ENCODE measurements at regions not wholly inside any gene's neighbourhood (a gene's known extent, or its start where the extent isn't known, plus 50 kb on each side); places are given as distances from the start of the nearest gene placed in this dataset.

DNA sequence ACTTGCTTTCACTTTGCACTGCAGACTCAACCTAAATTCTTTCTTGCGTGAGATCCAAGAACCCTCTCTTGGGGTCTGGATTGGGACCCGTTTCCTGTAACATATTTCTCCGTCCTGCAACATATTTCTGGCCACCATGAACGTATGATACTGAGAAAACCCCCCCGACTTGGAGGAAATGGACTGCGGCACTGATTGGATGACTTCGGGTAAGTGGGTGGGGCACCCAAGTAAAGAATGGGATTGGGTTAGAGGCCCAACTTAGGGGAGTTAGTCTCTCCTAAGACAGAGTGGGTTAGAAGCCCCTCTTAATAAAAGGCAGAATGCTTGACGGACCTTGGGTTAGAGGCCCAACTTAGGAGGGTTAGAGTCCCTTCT, 690.4 kb downstream of the UQCRFS1 start:
- DNase-seq, result no peak

DNA sequence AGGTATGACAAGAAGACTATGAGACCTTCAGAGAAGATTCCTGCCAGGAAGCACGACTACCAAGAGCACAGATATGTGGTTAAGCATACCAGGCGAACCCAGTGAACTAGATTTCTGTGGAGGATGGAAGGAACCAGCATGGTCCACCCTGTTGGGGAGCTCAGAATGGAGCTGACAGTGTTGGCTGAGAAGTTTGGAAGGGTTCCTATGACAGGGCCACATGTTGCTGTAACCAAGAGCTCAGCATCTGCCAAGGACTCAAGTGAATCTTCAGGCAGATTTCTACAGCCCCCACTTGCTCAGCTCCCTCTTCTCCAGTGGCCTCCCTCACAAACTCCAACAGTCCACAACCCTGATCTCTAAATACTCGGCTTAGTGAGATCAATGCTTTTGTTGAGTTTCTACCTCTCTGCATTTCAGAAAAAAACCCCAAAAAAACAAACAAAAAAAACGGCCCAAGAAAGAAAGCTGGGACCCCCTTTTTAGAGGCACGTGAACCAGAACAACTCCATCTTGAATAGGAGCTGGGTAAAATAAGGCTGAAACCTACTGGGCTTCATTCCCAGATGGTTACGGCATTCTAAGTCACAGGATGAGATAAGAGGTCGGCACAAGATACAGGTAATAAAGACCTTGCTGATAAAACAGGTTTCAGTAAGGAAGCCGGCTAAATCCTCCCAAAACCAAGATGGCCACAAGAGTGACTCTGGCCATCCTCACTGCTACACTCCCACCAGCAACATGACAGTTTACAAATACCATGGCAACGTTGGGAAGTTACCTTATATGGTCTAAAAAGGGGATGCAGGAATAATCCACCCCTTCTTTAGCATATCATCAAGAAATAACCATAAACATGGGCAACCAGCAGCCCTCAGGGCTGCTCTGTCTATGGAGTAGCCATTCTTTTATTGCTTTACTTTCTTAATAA, 691.1 kb downstream of the UQCRFS1 start:
- no peak for DNase-seq

DNA sequence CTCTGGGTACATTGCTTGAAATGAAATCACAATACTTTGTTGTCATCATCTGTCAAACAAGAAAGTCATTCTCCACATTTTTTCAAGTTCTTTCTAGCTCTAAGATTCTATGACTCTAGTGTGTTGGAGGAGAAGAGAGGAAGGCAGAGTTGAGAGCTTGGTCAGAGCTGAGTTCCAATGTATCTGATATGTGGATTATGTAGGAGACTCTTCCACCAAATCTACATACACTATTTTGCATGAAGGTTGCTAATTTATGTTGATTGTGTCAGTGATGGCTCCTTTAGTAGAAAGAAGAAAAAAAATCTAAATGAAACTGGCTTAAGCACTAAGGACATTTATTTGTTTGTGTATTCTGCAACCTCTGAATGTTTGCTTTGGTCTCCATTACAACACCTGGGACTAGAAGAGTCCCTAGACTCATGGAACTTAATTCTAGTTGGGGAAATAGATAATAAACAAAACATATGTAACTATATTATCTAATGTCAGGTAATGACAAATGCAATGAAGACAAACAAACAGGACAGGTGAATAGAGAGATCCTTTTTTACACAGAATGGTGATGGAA, 691.9 kb downstream of the UQCRFS1 start:
- no peak for DNase-seq

DNA sequence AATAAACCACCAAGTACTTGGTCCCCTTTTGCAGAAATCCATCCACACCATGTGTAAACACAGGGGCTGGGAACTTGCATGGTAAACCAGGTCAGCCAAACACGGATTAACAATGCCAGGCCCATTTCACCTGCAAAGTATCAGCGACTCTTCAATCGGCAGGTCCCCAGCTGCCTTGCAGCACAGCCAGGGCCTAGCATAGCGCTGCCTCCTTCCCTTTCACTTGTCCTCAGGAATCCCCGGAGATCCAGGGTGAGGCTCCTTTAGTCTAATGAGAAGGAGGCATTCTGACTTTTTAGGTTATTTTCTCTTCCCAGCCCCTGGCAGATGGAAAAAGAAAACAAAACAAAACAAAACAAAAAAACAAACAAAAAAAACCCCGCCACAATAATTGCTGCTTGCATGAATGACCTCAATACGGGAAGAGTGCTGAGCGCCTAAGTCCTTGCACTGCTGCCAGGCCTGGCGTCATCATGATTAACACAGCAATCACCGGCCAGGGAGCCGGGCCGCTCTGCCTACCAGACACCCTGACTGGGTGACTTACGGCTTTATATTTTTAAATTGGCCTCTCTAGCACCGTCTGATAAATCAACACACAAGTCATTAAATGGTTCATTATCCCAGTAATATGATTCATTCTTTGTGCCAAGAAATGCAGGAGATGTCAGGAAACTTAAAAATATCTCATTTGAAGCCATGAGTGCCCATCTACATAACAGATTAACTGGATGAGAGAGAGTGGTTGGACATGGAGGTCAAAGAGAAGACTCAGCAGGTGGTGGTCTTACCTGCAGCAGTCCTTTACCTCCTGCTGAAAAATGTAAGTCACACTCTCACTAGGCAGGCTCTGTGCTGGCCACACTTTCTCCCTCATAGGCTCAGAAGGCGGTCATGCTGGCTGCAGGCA, 692.7 kb downstream of the UQCRFS1 start:
- DNase-seq, result no peak

DNA sequence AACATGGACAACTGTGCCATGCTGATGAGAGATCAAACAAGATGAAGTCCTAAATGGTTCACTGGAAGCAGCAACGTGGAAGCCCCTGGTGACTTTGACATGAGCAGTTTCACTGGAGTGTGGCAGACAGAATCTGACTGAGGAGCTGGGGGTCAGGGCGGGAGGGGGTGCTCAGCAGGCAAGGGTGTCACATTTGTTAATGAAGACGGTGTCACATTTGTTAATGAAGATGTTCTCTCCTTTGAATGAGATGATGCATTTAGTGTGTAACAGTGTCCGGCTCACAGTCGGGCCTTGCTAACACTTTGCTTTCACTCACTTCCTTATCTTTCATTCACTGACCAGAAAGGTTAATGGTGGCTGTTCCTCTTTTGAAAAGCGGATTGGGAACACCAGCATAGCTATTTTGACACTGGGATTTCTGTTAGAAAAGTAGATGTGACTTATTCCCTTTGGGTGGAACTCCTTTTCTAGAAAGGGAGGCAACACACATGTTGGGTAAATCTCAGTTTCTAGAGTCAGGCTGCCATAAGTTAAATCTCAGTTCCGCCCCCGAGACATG, 693.7 kb downstream of the UQCRFS1 start:
- DNase-seq, result no peak

DNA sequence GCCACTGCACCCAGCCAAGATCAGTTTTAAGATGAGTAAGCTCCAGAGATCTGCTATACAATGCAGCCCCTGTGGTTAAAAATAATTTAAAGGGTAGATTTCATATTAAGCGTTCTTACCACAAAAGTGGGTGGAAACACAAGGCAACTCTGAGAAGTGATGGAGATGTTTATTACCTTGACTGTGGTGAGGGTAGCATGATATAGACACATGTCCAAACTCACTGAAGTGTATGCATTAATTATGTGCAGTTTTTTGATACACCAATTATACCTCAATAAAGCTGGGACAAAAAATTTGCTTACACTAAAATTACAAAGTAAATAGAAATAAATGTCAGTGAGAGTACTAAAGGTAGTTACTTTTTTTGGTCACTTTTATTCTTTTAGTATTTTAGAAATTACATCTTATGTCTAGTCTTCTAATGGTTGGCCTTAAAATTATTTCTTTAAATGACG, 696.5 kb downstream of the UQCRFS1 start:
- DNase-seq, result no peak

DNA sequence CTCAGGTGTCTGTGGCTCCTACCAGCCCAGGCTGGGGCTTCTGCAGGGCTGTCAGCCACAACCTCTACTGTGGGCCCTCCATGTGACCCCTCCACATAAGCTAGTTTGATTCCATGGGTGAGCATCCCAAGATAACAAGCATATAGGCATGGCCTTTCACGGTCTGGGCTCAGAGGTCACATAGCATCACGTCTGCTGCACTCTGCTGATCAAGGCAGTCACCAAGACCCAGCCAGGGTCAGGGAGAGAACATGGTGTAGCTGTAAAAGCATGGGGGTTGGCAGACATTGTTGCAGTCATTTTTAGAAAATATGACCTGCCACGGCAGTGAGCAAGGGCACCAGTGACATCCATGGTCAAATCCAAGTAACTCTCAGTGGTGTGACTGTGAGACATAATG, 698.8 kb downstream of the UQCRFS1 start:
- no peak for DNase-seq

DNA sequence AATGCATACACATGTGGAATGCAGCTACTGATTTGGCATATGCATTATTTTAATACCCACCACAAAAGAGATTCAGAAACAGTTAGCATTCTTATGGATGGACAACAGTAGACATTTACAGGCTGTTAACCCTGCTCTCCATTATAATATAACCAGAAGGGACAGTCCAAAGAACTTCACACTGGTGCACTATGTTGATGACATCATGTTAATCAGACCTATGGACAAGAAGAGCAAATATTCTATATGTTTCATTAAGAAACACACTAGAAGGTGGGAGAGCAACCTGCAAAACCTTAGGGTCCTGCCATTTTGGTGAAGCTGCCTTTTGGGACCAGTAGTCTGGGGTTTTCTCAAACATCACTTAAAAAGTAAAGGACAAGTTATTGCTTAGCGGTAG, 701.3 kb downstream of the UQCRFS1 start:
- DNase-seq, result no peak

DNA sequence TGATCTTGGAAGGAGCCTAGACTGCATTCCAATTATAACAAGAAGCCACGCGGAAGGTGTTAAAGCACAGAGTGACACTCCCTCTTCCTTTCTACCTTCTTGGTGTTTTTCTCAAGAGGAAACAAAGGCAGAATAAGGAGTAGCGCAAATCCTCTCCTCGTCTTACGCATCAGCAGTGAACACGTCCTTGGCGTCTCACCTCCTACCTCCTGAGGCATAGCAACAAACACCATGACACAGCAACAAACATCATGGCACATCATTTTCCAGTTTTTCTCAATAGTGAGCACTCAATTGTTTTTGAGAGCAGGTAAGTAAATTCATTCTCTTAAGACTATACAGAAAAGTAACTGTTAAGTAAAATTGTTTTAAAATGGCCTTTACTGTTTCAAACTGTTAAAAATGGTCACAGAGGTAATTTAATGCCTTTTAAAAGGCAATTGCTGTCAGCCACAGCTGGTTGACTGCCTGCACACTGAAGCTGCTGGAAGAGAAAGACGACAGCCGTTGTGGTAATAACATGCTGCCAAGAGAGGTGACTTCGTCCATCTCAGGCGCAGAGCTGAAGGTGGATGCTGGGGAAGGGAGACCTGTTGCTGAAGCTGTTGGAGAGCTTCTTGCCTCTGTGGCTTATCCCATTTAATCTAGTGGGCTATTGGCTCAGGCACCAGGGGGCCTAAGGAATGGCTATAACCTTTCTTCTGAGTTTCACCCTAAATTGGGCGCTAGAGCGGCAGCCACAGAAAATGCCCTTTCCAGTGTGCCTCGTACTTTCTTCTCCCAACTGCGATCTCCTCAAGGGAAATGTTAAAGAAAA, 703.7 kb downstream of the UQCRFS1 start:
- no peak for DNase-seq

DNA sequence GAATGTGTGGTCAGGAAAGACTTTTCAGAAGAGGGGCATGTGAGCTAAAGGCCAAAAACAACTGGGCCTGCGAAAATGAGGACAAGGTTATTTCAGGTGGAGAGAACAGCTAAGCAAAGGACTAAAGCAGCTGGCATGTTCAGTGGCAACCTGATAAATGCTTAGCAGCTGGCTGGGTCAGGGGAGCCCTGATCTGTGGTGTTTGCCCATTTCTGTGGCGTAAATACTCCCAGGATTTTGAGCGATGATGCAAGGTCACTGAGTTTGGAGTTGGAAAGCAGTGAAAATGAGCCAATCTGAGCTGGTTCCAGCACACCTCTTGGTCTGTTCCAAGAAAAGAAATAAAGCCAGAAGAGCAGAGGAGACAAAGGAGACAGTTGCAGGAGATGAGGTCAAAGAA, 704.3 kb downstream of the UQCRFS1 start:
- DNase-seq, result no peak

DNA sequence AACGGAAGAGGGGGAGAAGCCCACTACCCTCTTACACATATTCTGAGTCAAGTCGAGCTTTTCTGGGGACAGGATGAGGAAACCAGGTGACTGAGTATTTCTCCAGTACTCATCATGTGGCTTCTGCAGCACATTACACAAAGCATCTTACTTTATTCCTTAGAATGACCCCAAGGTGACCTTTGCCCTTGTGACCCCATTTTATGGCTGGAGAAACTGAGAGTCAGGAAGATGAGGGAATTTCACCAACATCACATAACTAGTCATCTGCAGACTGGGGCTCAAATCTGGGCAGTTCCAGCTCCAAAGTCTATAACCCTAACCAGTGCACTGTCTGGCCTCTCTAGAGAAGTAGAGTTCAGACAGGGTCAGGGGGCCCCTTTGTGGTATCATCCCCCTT, 707.0 kb downstream of the UQCRFS1 start:
- DNase-seq, result no peak

DNA sequence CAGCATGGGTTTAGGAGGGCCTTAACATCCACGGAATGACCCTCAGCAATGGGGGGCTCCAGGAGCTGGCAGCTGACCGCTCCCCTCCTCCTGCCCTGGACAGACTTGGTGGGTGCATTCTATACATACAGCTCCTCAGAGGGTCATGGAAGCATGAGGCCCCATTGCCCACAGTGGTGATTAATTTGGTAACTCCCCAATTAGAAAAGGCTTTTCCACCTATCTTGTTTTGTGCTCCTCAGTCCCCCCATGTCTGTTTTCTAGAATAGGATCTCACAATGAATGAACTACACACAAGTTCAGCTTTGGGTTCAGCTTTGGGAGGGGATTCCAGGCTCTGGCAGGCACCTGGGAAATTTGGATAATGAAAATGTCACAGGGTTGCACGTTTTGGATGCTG, 707.8 kb downstream of the UQCRFS1 start:
- no peak for DNase-seq

DNA sequence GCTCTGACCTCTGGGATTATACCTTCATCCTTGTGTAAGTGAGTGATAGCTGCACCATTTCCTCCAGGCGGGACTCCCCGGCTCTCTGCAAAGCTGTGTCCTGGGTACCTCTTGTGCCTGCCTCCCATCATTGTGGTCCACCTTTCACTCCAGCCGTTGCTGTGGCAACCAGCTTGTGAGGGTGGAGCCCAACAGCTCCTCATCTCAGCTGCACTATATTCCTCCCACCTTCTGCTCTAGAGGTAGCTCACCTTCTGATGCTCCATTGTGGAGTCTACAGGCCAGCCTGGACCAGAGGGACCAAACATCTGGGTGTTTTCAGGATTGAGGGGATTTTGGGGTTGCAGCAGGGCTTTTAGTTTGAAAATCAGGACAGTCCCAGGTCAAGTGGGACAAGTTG, 708.2 kb downstream of the UQCRFS1 start:
- no peak for DNase-seq

DNA sequence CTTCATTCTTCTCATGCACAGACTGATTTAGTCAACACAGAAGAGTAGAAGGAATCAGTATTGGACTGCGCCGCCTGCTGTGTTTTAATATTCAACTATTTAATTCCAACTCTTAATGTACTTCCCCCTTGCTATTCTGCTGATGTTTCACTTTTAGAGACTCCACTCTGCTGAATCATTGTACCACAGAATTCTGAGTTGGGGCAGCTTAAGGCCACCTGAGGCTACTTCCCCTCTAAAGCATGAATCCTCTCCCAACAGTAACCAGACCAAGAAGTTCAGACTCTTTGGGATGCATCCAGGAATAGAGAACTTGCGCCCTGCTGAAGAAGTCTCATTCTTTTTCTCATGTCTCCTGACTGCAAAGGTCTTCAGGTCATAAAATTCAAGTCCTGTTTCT, 708.8 kb downstream of the UQCRFS1 start:
- DNase-seq, result no peak

DNA sequence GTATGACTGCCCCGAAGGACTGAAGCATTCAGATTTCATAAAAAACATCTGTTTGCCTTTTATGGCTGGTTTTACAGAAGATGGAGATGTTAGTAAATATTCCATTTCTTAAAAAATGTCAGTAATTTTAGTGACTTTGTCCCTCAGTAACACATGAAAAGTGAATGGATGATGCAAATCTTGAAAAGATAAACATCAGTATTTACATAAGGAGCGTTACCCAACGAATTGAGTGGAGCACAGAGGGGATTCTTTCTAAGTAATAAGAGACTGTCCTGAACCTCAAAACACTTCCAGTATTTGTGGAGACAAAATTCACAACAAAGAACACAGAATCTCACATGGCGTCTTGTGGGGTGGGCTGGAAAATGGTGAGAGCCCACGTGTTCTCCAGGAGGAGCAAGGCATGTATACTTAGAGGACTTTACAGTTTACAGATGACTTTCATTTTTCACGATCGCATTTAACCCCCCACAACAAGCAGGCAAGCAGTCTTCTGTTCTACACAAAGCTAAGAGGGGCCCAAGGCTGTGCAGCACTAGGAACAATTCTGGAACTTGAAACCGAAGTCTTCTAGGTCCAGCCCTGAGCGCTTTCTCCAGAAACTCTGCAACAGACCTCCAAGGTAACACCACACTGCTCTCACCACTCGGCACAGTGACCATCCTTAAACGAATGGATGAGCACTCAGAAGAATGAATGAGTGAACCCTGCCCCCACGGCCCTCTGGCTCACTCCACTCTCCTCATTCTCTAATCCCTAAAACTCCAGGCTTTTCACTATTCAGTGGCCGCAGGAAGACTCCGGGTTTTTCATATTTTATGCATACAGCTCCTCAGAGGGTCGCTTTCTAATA, 709.8 kb downstream of the UQCRFS1 start:
- no peak for DNase-seq

DNA sequence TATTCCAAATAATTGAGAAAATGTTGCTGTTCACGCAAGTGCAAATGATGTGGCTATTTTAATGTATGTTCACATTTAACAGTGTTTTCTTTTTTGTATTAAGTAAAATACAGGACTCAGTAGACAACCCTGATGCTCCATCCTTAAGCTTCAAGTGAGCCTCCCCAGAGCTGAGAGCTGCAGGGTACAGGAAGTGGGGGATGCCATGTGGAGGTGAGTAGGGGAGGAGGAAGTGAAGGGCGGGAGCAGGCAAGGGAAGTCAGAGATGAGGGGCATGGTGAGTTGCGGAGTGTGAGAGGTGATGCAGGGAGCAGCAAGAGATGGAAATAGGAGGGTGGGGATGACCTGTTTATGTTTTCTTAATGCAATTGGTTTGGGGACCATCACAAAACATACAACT, 711.0 kb downstream of the UQCRFS1 start:
- DNase-seq, result no peak

DNA sequence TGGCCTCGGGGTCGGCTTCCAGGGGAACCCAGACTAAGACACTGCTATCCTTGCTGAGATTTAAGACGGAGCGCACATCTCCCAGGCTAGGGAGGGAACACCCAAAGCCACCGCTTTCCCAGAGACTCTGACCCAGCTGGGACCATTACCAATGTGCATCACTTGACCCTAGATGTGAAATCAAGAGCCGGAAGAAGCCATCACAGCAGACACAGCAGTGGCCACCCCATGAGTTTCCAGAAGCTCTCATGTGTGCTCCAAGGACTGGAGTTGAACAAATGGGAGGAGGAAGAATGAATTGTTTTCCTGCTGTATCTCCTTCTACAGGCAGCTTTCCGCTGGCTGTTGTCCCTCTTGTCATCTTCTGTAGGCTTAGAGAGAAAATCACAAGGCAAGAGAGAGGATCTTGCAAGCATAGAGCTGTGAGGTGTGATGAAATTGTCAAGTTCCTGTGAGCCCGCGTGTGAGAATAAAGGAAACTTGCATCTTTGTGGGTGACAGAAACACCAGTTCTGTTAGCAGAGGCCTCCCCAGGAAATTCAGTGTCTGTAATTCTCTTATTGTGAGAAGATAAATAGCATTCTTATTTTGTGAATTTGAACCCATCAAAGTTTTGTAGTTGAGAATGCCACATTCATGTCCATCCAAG, 711.8 kb downstream of the UQCRFS1 start:
- DNase-seq, result no peak

DNA sequence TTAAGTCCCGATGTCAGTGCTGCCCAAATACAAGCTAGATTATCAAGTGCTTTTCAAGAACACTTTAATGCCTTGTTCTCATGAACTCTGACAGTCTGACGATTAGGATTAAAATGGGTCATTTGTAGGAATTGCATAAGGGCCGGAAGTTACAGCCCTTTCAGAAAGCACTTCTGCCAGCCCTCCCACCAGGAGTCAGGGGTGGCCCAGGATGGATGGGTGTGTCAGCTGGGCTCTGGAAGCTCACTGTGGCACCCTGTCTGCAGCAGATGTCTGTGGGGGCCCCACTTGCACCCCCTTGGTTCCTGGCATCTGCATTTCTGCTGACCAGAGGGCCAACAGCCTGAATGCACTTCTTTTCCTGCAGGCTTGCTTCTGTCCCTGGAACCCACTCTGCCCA, 712.7 kb downstream of the UQCRFS1 start:
- no peak for DNase-seq

DNA sequence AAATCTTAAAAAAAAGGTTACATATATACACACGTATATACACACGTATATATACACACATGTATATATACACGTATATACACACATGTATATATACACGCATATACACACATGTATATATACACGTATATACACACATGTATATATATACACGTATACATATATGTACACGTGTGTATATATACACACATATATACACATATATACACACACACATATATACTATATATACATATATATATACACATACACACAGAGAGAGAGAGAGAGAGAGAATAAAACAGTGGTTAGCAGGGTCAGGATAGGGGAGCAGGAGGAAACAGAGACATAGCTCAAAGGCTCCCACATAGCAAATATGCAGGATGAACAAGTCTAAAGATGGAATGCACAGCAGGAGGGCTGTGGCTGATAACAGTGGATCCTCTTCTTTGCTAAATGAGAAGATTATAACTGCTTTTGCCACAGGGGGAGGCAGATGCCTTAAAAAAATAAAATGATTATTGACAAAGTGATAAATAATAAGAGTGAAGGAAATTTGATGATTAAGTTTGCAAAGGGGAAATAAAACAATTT, 714.5 kb downstream of the UQCRFS1 start:
- no peak for DNase-seq

DNA sequence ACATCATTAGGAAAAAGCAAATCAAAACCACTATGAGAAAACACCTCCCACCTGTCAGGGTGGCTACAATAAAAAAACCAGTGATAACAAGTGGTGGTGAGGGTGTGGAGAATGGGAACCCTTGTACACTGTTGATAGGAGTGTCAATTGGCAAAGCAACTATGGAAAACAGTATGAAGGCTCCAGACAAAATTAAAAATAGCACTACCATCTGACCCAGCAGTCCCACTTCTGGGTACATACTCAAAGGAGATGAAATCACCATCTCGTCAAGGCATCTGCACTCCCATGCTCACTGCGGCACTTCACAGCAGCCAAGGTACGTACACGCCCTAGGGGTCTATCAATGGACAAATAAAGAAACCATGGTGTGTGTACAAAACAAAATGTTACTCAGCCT, 715.1 kb downstream of the UQCRFS1 start:
- no peak for DNase-seq
